ENCODE measurements at regions not wholly inside any gene's neighbourhood (a gene's known extent, or its start where the extent isn't known, plus 50 kb on each side); places are given as distances from the start of the nearest gene placed in this dataset.

DNA sequence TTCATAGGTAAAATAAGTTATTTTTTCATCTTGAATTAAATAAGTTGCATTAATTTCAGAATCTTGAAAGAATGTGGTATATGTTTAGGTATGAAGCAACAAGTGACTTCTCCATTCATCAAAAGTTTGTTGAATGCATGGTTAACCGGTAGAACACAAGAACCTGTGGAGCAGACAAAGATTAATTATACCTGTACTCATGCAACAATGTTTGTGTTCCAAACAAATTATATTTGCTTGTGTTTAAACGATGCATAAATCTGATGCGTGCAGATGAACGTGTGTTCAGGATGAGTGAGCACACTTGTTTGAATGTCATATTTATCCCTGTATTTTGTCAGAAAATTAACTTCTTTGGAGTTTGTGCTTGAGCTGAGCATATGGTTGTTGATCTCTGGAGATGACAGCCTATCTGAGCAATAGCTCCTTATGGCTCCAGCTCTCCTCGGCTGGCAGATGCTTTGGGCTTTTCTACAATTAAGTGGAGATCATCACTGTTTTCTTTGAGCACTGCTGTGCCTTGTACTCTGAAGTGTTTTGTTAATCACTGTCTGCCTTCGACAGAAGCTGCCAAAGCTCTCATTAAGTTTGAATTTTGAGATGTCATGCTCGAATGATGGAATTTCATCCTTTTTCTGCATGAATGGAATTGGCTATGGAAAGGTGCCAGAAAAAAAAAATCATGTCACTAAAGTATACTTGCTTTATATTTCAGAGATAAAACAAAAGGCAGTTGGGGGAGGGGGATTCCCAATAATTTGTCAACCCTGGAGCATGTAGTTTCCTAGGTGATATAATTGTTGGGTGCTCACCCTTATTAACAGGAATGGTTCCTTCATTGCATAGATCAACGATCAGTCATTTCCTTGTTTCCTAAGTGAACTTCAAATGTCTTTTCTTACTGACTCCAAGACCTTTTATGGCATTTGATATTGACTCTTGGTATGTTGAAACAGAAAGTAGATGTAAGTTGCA lies 502.5 kb upstream of the ARRDC3 start:
- DNase-seq (ENCODE audit: low read depth in 2 of 3, low spot score in 1 of 3) = no peak

DNA sequence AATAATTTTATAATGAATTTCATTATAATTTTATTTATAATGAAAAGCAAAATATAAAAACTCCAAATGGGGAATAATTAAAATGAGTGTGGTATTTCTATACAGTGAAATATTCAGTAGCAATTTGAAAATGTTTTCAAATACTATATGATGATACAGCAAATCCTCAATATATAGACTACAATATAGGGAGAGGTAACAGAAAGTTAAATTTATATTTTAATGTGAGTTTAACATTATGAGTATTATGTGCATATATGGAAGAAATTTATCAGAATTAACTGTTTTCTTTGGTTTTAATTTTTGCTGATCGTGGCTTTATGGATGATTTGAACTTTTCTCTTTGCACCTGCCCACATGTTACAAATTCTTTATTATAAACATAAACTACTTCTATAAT lies 500.9 kb upstream of the ARRDC3 start:
- DNase-seq (ENCODE audit: low read depth in 2 of 3, low spot score in 1 of 3) = no peak

DNA sequence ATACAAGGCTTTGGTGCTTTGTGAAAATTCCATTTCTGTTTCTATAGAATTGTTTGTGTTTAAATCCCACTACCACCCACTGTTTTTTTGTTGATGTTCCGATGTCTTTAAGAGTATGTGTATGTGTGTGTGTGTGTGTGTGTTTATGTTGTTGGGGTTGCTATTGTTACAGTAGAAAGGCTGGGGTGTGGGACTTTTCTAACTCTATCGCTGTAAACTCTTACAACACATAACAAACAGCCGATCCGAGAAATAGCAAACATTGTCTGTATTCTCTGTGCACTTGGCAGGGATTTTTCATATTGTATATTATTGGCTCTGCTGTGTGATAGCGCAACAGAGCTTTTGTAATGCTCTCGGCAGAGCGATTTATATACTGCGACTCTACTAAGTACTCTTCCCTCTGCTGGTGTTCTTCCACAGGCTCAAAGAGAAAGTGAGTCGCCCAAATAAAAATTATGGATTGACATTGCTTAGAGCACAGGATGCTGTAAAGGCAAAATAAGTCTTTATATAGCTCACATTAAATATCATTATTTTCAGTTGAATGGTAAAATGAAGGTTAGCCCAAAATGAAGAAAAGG lies 492.2 kb upstream of the ARRDC3 start:
- DNase-seq (ENCODE audit: low read depth in 2 of 3, low spot score in 1 of 3) = no peak

GRCh38 chr5:91867799-91868198 lies 484.7 kb upstream of the ARRDC3 start:
- no peak for DNase-seq (ENCODE audit: low read depth in 2 of 3, low spot score in 1 of 3)

GRCh38 chr5:91865915-91866314 lies 482.8 kb upstream of the ARRDC3 start:
- no peak for DNase-seq (ENCODE audit: low read depth in 2 of 3, low spot score in 1 of 3)

- DNase-seq (ENCODE audit: low read depth in 2 of 3, low spot score in 1 of 3) = no peak
Observed at GRCh38 chr5:91864962-91865361, 481.8 kb upstream of the ARRDC3 start.

DNA sequence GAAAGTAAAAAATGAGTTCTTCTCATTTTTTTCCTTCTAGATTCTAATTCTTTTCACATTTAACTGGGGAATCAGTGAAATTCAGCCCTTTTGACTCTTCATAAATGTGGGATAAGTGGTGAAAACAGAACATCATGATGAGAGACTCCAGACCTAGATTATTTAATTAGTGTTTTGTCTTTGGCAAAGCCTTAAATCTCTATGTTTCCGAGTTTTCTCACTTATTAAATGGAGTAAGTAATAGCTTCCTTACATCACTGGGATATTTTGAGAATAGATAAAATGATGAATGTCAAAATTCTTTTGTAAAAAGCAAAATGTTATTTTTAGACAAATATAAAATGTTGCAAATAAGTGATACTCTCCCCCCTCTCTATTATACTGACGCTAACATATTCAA lies 468.6 kb upstream of the ARRDC3 start:
- no peak for DNase-seq (ENCODE audit: low read depth in 2 of 3, low spot score in 1 of 3)

GRCh38 chr5:91850031-91850430 lies 466.9 kb upstream of the ARRDC3 start:
- DNase-seq (ENCODE audit: low read depth in 2 of 3, low spot score in 1 of 3) = no peak

DNA sequence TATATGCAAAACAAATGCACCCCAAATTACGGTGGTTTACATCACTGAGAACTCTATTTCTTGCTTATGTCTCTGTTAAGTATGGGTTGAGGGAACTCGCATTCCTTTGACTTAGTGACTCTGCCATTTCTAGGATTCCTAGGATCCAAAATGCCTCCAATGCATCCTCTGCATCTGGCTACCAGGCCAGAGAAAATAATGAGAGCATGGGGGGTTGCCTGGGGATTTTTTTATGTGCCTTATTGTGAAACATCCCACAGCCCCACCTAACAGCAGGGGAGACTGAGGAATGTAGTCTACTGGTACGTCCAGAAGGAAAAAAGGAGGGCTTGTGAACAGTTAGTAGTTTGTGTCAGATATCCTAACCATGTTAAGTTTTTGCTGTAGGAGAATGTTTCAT lies 466.0 kb upstream of the ARRDC3 start:
- no peak for DNase-seq (ENCODE audit: low read depth in 2 of 3, low spot score in 1 of 3)

- no peak for DNase-seq (ENCODE audit: low read depth in 2 of 3, low spot score in 1 of 3)
Observed at GRCh38 chr5:91848453-91848852, 465.3 kb upstream of the ARRDC3 start.

DNA sequence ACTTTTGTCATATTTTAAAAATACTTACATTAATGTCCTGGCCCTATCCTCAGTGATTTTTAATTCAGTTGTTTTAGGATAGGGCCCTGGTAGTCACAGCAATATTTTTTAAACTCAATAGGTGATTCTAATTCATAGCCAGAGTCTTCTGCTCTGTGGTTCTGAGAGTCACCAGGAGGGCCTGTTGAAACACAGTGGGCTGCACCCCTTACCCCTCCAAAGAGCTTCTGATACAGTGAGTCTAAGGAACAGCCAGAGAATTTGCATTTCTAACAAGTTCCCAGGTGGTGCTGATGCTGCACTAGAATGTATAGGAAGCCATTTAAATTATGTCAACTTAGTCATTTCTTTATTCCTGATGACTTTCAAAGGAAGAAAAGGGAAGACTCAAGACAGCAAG lies 458.3 kb upstream of the ARRDC3 start:
- no peak for DNase-seq (ENCODE audit: low read depth in 2 of 3, low spot score in 1 of 3)

GRCh38 chr5:91840412-91840811 lies 457.3 kb upstream of the ARRDC3 start:
- DNase-seq (ENCODE audit: low read depth in 2 of 3, low spot score in 1 of 3) = no peak

- DNase-seq (ENCODE audit: low read depth in 2 of 3, low spot score in 1 of 3) = no peak
Observed at GRCh38 chr5:91839721-91840120, 456.6 kb upstream of the ARRDC3 start.

GRCh38 chr5:91839233-91839632 lies 456.1 kb upstream of the ARRDC3 start:
- DNase-seq (ENCODE audit: low read depth in 2 of 3, low spot score in 1 of 3) = no peak

DNA sequence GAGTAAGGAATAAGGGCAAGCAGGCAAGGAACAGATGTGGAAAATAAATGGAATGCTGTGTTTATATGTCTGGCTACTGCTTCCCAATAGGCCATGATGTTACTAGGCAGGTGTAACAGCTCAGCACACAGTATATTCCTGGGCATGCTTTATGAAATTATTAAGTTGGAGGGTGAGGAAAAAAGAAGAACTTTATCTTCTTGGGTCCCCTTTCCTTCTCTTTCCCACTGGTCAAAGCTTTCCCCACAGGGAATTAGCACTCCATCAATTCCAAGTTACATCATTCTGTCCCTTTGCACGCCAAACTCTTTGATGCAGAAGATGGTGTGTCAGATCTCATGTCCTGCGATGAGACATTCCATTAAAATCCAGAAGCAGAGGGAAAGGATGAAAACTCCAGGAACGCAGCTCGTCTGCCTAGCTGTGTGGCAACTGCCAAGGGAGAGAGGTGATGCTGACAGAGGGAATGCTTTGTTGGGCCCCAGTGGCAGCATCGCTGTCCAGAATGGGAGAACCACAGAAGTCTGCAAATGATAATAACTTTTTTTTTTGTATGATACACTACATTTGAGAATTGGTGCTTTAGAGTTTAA lies 447.3 kb upstream of the ARRDC3 start:
- no peak for DNase-seq (ENCODE audit: low read depth in 2 of 3, low spot score in 1 of 3)

DNA sequence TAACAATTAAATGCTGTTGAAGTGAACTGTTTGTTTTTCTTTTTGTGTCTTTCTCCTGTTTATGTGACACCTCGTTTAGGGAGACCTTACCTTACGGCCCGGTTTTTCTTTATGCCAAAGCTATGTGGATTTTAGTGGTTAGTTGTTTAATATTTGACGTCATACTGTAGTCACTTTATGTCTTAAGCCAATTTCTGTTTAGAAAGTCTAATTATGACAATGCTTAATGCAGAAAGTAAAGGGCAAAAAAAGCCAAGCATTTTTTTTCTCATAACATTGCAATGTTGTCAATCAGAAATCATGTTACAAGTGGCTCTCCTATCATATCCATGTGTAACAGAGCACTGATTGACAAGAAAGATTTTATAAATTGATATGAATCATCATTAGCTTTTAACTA lies 442.5 kb upstream of the ARRDC3 start:
- DNase-seq (ENCODE audit: low read depth in 2 of 3, low spot score in 1 of 3) = no peak

DNA sequence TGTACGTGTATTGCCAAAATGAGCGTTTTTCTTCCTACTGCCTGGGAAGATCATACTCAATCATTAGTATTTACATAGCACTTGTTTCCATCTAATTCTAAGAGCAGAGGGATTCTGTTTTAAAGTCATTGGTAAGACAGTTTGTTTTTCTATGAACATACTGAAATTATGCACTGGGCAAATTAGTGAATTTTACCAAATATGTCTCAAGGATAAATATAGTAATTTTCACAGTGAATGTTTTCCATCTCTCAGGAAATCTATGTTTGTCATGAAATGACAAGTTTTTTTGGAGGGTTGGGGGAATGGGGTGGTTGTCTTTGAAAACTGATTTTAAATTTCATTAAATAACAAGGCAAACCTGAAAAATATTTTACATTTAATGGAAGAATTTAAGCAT lies 441.3 kb upstream of the ARRDC3 start:
- no peak for DNase-seq (ENCODE audit: low read depth in 2 of 3, low spot score in 1 of 3)

- DNase-seq (ENCODE audit: low read depth in 2 of 3, low spot score in 1 of 3) = no peak
Observed at GRCh38 chr5:91820874-91821273, 437.8 kb upstream of the ARRDC3 start.

GRCh38 chr5:91816681-91817080 lies 433.6 kb upstream of the ARRDC3 start:
- DNase-seq (ENCODE audit: low read depth in 2 of 3, low spot score in 1 of 3) = no peak

GRCh38 chr5:91797576-91797975 lies 414.5 kb upstream of the ARRDC3 start:
- DNase-seq (ENCODE audit: low read depth in 2 of 3, low spot score in 1 of 3) = no peak

DNA sequence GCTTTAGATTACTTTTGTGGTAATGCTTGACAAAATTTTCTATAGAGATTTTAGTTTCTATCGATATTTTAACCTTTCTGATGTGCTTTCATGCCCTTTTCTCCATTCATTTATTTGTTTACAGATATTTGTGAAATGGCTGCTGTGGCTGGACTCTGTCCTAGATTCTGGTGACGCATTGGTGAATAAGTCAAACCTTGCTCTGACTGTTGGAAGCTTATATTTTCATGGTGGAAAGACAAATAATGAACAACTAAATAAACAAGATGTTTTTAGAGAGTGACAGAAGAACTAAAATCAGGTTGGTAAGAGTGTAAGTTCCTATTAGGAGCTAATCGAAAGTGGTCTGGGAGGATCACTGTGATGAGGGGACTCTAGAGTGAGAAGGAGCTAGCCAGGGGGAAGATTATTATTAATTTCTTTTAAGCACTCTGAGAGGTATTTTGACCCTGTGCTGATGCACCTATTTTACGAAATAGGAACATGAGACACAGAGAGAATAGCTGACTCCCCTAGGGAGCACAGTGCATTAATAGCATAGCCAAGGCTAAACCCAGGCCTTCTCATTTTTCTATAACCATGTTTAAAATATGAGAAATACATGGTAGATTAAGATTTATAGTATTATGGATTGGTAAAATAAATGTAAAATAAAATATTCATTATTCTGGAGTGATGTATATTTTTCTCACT lies 411.9 kb upstream of the ARRDC3 start:
- DNase-seq (ENCODE audit: low read depth in 2 of 3, low spot score in 1 of 3) = no peak

DNA sequence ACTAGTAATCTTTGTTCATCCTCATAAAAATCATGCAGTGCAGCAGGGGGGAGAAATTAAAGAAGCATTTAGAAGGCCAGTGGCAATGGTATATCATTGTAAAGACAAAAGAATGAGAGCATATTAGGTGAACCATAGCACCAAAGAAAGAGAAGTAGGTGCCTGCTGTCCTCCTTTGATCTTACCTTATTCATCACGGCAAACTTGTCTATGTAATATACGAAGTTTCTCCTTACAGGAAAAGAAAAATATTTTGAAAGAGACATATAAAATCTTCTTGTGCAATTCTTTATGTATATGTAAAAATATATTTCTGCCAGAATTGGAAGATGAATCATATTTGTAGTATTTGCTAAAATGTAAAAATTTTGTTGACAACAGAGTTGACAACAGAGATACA lies 411.3 kb upstream of the ARRDC3 start:
- DNase-seq (ENCODE audit: low read depth in 2 of 3, low spot score in 1 of 3) = no peak

All from stimulated activated CD4-positive, alpha-beta T cell treated with anti-CD3 and anti-CD28 coated beads, Interleukin-12 subunit alpha, Interleukin-12 subunit beta, amount 100 ng/mL, for 48 hours (primary cell).